ENCODE measurements at regions not wholly inside any gene's neighbourhood (a gene's known extent, or its start where the extent isn't known, plus 50 kb on each side); places are given as distances from the start of the nearest gene placed in this dataset.

- no peak for DNase-seq (ENCODE audit: low spot score)
These were observed 178.7 kb upstream of the FAM98A start for GRCh38 chr2:33777786-33778185.

GRCh38 chr2:33775306-33775705 lies 176.2 kb upstream of the FAM98A start:
- DNase-seq (ENCODE audit: low spot score), result no peak

- DNase-seq (ENCODE audit: low spot score), result no peak
These were observed 170.9 kb upstream of the FAM98A start for GRCh38 chr2:33770023-33770422.

- DNase-seq (ENCODE audit: low spot score), result no peak
These were observed 167.1 kb upstream of the FAM98A start for GRCh38 chr2:33766175-33766574.

GRCh38 chr2:33765122-33765521 lies 166.0 kb upstream of the FAM98A start:
- DNase-seq (ENCODE audit: low spot score), result peak; percentile 55

- DNase-seq (ENCODE audit: low spot score), result no peak
These were observed 165.5 kb upstream of the FAM98A start for GRCh38 chr2:33764551-33764950.

- no peak for DNase-seq (ENCODE audit: low spot score)
These were observed 164.7 kb upstream of the FAM98A start for GRCh38 chr2:33763671-33764310.

GRCh38 chr2:33762636-33763035 lies 163.5 kb upstream of the FAM98A start:
- DNase-seq (ENCODE audit: low spot score), result no peak

- DNase-seq (ENCODE audit: low spot score), result no peak
These were observed 147.2 kb upstream of the FAM98A start for GRCh38 chr2:33746208-33746800.

GRCh38 chr2:33735096-33735495 lies 136.0 kb upstream of the FAM98A start:
- DNase-seq (ENCODE audit: low spot score), result no peak

- no peak for DNase-seq (ENCODE audit: low spot score)
These were observed 131.7 kb upstream of the FAM98A start for GRCh38 chr2:33730804-33731203.

- DNase-seq (ENCODE audit: low spot score), result no peak
These were observed 131.1 kb upstream of the FAM98A start for GRCh38 chr2:33730193-33730592.

- DNase-seq (ENCODE audit: low spot score), result no peak
These were observed 130.3 kb upstream of the FAM98A start for GRCh38 chr2:33729353-33729752.

- no peak for DNase-seq (ENCODE audit: low spot score)
These were observed 129.0 kb upstream of the FAM98A start for GRCh38 chr2:33728106-33728505.

- no peak for DNase-seq (ENCODE audit: low spot score)
These were observed 128.4 kb upstream of the FAM98A start for GRCh38 chr2:33727361-33728032.

GRCh38 chr2:33726415-33726814 lies 127.3 kb upstream of the FAM98A start:
- DNase-seq (ENCODE audit: low spot score), result no peak

- DNase-seq (ENCODE audit: low spot score), result no peak
These were observed 124.2 kb upstream of the FAM98A start for GRCh38 chr2:33723329-33723728.

- no peak for DNase-seq (ENCODE audit: low spot score)
These were observed 120.0 kb upstream of the FAM98A start for GRCh38 chr2:33719067-33719466.

GRCh38 chr2:33712674-33713073 lies 113.6 kb upstream of the FAM98A start:
- no peak for DNase-seq (ENCODE audit: low spot score)

GRCh38 chr2:33709951-33710350 lies 110.9 kb upstream of the FAM98A start:
- no peak for DNase-seq (ENCODE audit: low spot score)

GRCh38 chr2:33707312-33707711 lies 108.2 kb upstream of the FAM98A start:
- no peak for DNase-seq (ENCODE audit: low spot score)

GRCh38 chr2:33706410-33706809 lies 107.3 kb upstream of the FAM98A start:
- no peak for DNase-seq (ENCODE audit: low spot score)

- no peak for DNase-seq (ENCODE audit: low spot score)
These were observed 105.3 kb upstream of the FAM98A start for GRCh38 chr2:33704406-33704855.

- DNase-seq (ENCODE audit: low spot score), result no peak
These were observed 97.1 kb upstream of the FAM98A start for GRCh38 chr2:33696234-33696633.
